ENCODE measurements at regions not wholly inside any gene's neighbourhood (a gene's known extent, or its start where the extent isn't known, plus 50 kb on each side); places are given as distances from the start of the nearest gene placed in this dataset.

DNA sequence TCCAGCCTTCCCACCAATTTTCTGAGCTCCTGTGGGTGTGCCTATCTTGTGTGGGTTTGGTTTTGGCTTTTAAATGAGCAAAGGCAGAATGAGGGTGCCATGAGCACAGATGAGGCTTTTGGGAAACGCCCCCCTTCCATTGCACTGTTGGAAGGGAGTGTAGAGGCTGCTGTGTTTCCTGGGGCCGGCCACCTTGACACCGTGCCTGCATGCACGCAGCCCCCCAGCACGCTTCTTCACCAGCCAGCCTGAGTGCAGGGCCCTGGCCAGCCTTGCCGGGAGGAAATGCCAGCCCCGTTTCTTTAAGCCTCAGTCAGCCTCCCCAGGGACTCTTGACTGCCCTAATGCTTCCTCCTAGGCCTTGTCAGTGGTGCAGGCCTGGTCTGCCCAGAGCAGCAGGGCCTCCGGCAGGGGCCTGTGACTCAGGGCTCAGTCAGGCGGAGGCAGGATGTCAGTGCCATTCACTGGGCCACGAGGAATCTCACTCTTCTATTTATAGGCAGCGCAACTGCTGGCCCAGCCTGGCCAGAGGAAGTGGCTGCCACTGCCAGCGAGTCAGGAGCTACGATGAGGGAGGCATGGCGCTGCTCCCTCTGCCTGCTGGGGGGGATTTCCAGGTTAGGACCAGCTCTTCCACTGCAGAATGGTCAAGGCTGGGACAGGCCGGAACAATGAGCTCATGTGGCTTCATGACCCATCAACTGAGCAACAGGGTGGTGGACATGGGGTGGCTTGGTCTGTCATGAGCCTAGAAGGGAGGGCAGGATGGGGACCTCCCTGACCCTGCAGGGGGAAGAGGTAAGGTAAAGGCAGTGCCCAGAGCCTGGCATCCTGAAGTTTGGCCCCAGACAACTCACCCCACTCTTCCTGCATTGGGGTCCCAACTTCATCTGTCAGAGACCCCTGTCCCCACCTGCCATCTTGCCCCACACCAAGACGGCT lies 205.2 kb downstream of the RAB11FIP4 start:
- no peaks in the 10 kb centered on the region for H3K27me3 Mint-ChIP-seq
- no peak overlapping the region for H3K4me3 Mint-ChIP-seq
- no peaks in the 10 kb centered on the region for H3K36me3 Mint-ChIP-seq (ENCODE audit: insufficient read depth)
- no peaks in the 10 kb centered on the region for H3K4me1 Mint-ChIP-seq
- no peak overlapping the region for H3K27ac Mint-ChIP-seq (ENCODE audit: low read depth)
- DNase-seq (ENCODE audit: low spot score in 2 of 2) = no peak
- H3K9me3 Mint-ChIP-seq = no peaks in the 10 kb centered on the region
- ATAC-seq (replicated peaks; ENCODE audit: extremely low read depth, poor library complexity, severe bottlenecking) = no peak

DNA sequence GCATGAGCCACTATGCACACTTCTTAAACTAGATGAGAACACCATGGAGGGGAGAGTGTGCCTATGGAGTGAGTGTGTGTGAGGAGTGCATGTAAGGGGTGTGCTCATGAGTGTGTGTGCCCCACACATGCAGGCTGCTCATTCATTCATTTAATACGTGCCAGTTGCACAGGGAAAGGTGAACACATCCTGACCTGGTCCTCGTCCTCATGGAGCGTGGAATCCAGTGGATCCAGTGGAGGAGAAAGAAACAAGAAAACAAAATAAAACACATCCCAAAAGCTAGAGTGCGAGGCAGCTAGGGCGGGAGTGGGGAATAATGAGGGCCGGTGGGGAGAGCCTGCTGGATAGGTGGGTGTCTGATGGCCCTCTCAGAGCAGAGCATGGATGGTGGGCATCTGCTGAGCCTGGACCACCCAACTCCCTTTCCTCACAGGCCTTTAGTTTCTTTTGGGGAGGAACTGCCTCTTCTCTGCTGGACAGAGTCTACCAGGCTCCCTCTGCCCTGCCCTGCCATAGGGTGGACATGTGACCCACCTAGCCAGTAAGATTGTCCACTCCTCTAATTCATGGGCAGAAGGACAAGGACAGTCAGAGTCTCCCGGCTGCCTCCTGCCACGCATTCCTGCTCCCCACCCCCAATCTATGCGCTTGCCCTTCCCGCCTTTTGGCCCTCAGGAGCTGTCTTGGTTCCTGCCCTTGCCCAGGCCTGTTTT lies 204.3 kb downstream of the RAB11FIP4 start:
- Mint-ChIP-seq H3K36me3 (ENCODE audit: insufficient read depth) (no peaks in the 10 kb centered on the region), H3K4me3 (no peak overlapping the region), H3K27ac (ENCODE audit: low read depth) (no peak overlapping the region), H3K9me3 (no peaks in the 10 kb centered on the region), H3K4me1 (no peaks in the 10 kb centered on the region), H3K27me3 (no peaks in the 10 kb centered on the region)
- DNase-seq (ENCODE audit: low spot score in 2 of 2) (no peak), ATAC-seq (replicated peaks; ENCODE audit: extremely low read depth, poor library complexity, severe bottlenecking) (no peak)

DNA sequence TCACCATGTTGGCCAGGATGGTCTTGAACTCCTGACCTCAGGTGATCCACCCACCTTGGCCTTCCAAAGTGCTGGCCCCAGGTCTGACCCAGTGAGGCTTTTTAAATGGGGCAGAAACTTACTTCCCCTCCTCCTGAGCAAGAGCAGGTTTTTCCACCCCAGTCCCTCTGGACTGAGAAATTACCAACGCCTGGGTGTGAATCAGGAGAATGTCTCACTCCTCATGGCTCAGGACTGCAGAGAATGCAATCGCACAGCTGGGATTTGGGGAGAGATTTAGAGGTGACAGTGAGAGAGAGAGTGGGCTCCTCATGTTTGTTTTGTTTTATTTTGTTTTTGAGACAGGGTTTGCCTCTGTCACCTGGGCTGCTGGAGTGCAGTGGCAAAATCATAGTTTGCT lies 203.6 kb downstream of the RAB11FIP4 start:
- ATAC-seq (replicated peaks; ENCODE audit: extremely low read depth, poor library complexity, severe bottlenecking) (no peak), DNase-seq (ENCODE audit: low spot score in 2 of 2) (no peak)
- H3K9me3 Mint-ChIP-seq = no peaks in the 10 kb centered on the region
- H3K27ac Mint-ChIP-seq (ENCODE audit: low read depth) = no peak overlapping the region
- H3K36me3 Mint-ChIP-seq (ENCODE audit: insufficient read depth) = no peaks in the 10 kb centered on the region
- no peaks in the 10 kb centered on the region for H3K27me3 Mint-ChIP-seq
- H3K4me1 Mint-ChIP-seq = no peaks in the 10 kb centered on the region
- no peak overlapping the region for H3K4me3 Mint-ChIP-seq

DNA sequence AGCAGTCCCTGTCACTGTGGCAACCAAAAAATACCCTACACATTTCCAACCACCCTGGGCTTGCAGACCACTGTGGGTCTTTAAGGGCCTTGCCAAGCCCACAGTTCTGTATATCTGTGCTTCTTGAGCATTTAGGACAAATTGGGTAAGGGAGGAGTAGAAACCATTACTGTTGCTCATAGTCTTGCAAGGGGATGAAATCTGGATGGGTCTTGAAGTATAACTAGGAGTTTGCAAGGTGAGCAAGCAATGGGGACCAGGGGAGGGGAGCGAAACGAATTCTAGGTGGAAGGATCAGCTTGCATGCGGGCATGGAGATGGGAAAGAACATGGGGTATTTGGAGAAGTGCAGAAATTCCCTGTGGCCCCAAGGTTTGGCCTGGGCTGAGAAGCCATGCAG lies 202.9 kb downstream of the RAB11FIP4 start:
- no peak overlapping the region for H3K4me3 Mint-ChIP-seq
- DNase-seq (ENCODE audit: low spot score in 2 of 2) (no peak), ATAC-seq (replicated peaks; ENCODE audit: extremely low read depth, poor library complexity, severe bottlenecking) (no peak)
- no peaks in the 10 kb centered on the region for H3K4me1 Mint-ChIP-seq
- no peak overlapping the region for H3K27ac Mint-ChIP-seq (ENCODE audit: low read depth)
- no peaks in the 10 kb centered on the region for H3K27me3 Mint-ChIP-seq
- H3K36me3 Mint-ChIP-seq (ENCODE audit: insufficient read depth) = no peaks in the 10 kb centered on the region
- H3K9me3 Mint-ChIP-seq = no peaks in the 10 kb centered on the region

DNA sequence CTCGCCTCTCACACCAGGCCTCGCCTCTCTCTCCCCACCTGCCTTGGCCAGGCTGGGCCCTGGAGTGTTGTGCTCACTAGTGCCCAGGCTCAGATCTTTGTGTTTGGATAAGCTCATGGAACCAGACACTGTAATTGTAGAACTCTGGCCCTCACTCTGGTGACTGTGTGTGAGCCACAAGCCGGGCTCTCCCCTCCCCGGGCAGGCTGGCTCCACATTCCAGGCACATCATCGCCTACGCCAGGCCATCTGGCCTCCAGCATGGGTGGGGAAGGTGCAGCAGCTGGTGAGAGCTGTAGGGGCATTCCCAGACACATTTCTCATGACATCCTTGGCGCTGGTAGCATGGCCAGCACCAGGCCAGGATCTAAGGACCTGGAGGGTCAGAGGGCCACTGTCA lies 202.3 kb downstream of the RAB11FIP4 start:
- Mint-ChIP-seq H3K27me3 (no peaks in the 10 kb centered on the region), H3K36me3 (ENCODE audit: insufficient read depth) (no peaks in the 10 kb centered on the region), H3K4me3 (no peak overlapping the region), H3K4me1 (no peaks in the 10 kb centered on the region), H3K27ac (ENCODE audit: low read depth) (no peak overlapping the region), H3K9me3 (no peaks in the 10 kb centered on the region)
- ATAC-seq (replicated peaks; ENCODE audit: extremely low read depth, poor library complexity, severe bottlenecking) (no peak), DNase-seq (ENCODE audit: low spot score in 2 of 2) (no peak)

DNA sequence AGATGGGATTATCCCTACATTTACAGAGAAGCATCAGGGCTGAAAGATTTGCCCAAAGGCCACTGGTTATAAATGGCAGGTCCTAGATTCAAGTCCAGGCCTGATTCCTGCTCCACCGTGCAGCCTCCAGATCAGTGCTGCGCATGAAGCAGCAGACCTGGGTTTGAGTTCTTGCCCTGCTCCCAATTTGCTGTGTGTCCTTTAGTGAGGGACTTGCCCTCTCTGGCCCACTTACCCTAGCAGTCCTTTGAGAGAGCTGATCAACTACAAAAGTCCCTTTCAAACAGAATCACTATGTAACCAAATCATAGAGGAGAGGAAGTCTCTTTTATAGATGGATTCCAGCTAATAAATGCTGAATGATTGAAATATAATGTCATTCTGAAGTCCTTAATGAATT lies 200.4 kb downstream of the RAB11FIP4 start:
- DNase-seq (ENCODE audit: low spot score in 2 of 2) (no peak), ATAC-seq (replicated peaks; ENCODE audit: extremely low read depth, poor library complexity, severe bottlenecking) (no peak)
- no peak overlapping the region for H3K27ac Mint-ChIP-seq (ENCODE audit: low read depth)
- no peaks in the 10 kb centered on the region for H3K9me3 Mint-ChIP-seq
- H3K36me3 Mint-ChIP-seq (ENCODE audit: insufficient read depth) = no peaks in the 10 kb centered on the region
- H3K4me1 Mint-ChIP-seq = no peaks in the 10 kb centered on the region
- no peaks in the 10 kb centered on the region for H3K27me3 Mint-ChIP-seq
- H3K4me3 Mint-ChIP-seq = no peak overlapping the region

DNA sequence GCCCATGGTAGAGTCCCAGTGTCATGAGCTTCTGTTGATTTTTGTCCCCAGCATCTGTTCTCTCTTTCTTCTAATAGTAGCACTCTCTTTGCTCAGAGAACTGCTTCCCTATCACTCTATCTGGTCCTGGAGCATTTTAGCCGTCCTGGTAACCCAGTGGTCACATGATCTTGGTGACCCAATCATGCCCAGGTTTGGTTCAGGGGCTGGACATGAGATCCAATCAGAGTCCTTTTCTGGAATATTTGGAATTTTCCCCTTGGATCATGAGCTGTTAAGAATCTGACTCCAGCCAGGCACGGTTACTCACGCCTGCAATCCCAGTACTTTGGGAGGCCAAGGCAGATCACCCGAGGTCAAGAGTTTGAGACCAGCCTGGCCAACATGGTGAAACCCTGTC lies 197.0 kb downstream of the RAB11FIP4 start:
- H3K4me3 Mint-ChIP-seq = no peak overlapping the region
- ATAC-seq (replicated peaks; ENCODE audit: extremely low read depth, poor library complexity, severe bottlenecking) (no peak), DNase-seq (ENCODE audit: low spot score in 2 of 2) (no peak)
- H3K4me1 Mint-ChIP-seq = no peaks in the 10 kb centered on the region
- H3K27ac Mint-ChIP-seq (ENCODE audit: low read depth) = no peak overlapping the region
- H3K9me3 Mint-ChIP-seq = no peaks in the 10 kb centered on the region
- no peaks in the 10 kb centered on the region for H3K27me3 Mint-ChIP-seq
- H3K36me3 Mint-ChIP-seq (ENCODE audit: insufficient read depth) = no peaks in the 10 kb centered on the region

DNA sequence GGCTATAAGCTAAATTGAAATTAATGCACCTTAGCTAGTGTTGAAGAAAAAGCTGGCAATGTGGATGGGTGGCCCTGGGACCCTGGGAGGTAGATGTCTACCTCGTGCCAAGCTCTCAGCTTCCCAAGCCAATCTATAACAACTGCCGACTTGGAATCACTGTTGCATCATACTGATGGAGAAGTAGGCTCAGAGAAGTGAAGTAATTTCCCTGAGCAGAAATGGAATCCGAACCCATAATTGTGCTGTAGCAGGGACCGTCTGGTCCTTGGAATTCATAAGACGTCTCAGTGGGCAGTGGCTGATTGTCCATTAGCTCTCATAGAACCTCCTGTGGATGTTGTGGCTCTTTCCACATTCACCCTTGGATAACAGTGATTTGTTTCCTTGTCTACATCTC lies 196.6 kb downstream of the RAB11FIP4 start:
- H3K27me3 Mint-ChIP-seq = no peaks in the 10 kb centered on the region

More for the DNA sequence above, 196.6 kb downstream of the RAB11FIP4 start:
- no peaks in the 10 kb centered on the region for H3K9me3 Mint-ChIP-seq
- no peaks in the 10 kb centered on the region for H3K4me1 Mint-ChIP-seq
- H3K27ac Mint-ChIP-seq (ENCODE audit: low read depth) = no peak overlapping the region
- no peak for ATAC-seq (replicated peaks; ENCODE audit: extremely low read depth, poor library complexity, severe bottlenecking)
- no peaks in the 10 kb centered on the region for H3K36me3 Mint-ChIP-seq (ENCODE audit: insufficient read depth)
- no peak for DNase-seq (ENCODE audit: low spot score in 2 of 2)
- no peak overlapping the region for H3K4me3 Mint-ChIP-seq
